Esophagus (tissue), 2 donors: ENCODE measurements at regions not wholly inside any gene's neighbourhood (a gene's known extent, or its start where the extent isn't known, plus 50 kb on each side); places are given as distances from the start of the nearest gene placed in this dataset.
"Not testable (repeated sequence)": the region's sequence is repeated elsewhere in the genome, so short reads cannot be mapped to it uniquely, and the experiment has no call there.

Experiments
- H3K27ac ChIP-seq, 2 donors: one replicate each; pipeline ENCODE4 v1.5.1; 2013; ENCODE audit warnings: low read depth in 2 of 2, mild to moderate bottlenecking in 2 of 2, inconsistent platforms in 1 of 2, low read length in 1 of 2, moderate library complexity in 1 of 2
- H3K27me3 ChIP-seq, 2 donors: one replicate each; pipeline ENCODE4 v1.6.1; 2013; ENCODE audit warnings: low read length in 2 of 2, control low read depth in 1 of 2, mild to moderate bottlenecking in 1 of 2; ENCODE audit not compliant: insufficient read depth in 2 of 2, control insufficient read depth in 1 of 2
- H3K36me3 ChIP-seq, 2 donors: one replicate each; pipeline ENCODE4 v1.6.1; 2013; ENCODE audit warnings: low read length in 1 of 2; ENCODE audit not compliant: control insufficient read depth in 2 of 2, insufficient read depth in 2 of 2
- H3K4me1 ChIP-seq, 2 donors: one replicate each; pipeline ENCODE4 v1.6.1; 2013; ENCODE audit warnings: low read length in 1 of 2; ENCODE audit not compliant: control insufficient read depth in 2 of 2, insufficient read depth in 2 of 2
- H3K4me3 ChIP-seq, 2 donors: one replicate each; pipeline ENCODE4 v1.5.1; 2013; ENCODE audit warnings: low read length in 2 of 2, mild to moderate bottlenecking in 2 of 2, low read depth in 1 of 2, moderate library complexity in 1 of 2
- H3K9me3 ChIP-seq, 2 donors: one replicate each; pipeline ENCODE4 v1.6.1; 2013; ENCODE audit warnings: mild to moderate bottlenecking in 2 of 2, low read depth in 1 of 2, low read length in 1 of 2, moderate library complexity in 1 of 2; ENCODE audit not compliant: control insufficient read depth in 2 of 2, insufficient read depth in 1 of 2
- WGBS, 2 donors: extraction: QIAGEN DNeasy Blood & Tissue Kit; methylation state at CpG; one replicate each; pipeline ENCODE4 v1.1.7; 2013; 5-methylcytosine and 5-hydroxymethylcytosine counted together
- donor health status: healthy with polysubstance abuse.
- donor health status: Bipolar disorder and iron deficiency.

DNA sequence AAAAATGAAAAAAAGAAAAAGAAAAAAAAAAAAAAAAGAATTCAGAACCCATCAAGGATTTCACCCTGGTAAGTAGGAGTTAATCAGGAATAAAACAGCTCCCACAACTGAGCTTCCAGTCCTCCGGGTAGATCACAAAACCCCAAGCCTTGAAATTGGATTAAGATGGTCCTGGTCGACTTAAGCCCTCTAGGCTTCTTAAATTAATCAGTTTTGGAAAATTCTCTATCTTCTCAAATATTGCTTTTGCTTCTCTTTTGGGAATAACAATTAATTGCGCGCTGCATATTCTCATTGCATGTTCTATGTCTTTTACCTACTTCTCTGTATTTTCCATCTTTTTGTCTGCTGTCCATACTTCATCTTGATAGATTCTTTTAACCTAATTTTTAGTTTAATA, 348.0 kb upstream of the MEX3C start:
- no peaks in the 10 kb centered on the region for H3K9me3 ChIP-seq
- H3K4me3 ChIP-seq: no peak overlapping the region
- WGBS, 2 donors: 73 to 80% methylated on average over 4 of the region's 4 CpGs
- H3K4me1 ChIP-seq: no peaks in the 10 kb centered on the region
- no peak overlapping the region for H3K27ac ChIP-seq
- no peaks in the 10 kb centered on the region for H3K36me3 ChIP-seq
- H3K27me3 ChIP-seq: no peaks in the 10 kb centered on the region

DNA sequence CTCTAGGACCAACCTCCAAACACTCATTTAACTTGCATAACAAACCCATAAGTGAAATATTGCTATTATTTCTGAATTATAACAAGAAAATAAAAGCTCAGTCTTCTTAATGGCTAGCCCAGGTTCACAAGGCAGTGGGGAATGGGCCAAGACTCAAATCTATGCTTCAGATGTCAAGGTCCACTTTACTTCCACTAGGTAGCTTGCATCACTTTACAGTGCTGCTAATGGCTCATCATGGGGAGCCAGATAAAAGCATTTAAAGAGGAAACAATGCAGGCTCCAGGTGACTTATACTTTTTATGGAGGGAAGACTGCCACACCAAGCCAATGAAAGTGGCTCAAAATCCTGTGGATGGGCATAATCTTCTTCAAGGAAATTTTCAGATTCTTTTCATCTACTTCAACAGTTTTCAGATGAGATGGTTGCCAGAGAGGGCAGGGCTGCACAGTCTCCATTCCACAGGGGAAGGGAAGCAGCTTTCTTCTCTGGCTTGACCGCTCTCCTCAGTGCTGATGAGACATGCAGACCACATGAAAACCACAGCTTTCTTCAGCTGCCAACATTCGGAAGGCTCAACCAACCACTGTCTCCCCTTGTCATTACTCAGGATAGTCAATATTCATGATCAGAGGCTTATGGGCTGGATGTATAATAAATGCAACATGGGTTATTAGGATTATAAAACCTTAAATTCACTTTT, 361.9 kb upstream of the MEX3C start:
- 75 to 86% methylated on average over 2 of the region's 2 CpGs for WGBS, 2 donors

DNA sequence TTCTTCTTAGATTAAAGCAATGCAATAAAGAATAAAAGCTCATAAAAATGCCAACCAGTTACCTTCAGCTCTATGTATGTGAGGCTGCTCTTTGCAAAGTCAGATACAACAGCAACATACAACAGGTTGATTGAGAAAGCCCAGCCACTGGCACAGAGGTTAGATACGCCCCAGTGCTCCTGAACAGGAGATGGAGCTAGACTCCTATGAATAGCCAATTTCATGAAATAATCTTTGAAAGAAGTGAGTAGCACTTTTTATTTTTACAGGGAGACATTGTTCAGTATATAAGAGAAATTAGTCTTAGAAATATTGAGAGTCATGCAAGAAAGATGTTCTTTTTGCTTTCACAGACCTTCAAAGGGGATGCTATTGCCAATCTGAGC, 362.4 kb upstream of the MEX3C start:
- Histone ChIP-seq H3K4me3 (no peak overlapping the region), H3K27me3 (no peaks in the 10 kb centered on the region), H3K9me3 (no peaks in the 10 kb centered on the region), H3K27ac (no peak overlapping the region), H3K4me1 (no peaks in the 10 kb centered on the region), H3K36me3 (no peaks in the 10 kb centered on the region)
- 72 to 73% methylated on average over 1 of the region's 1 CpG for WGBS, 2 donors

More for the DNA sequence above, 361.9 kb upstream of the MEX3C start:
- no peaks in the 10 kb centered on the region for H3K36me3 ChIP-seq
- H3K27me3 ChIP-seq: no peaks in the 10 kb centered on the region
- no peak overlapping the region for H3K4me3 ChIP-seq
- H3K4me1 ChIP-seq: no peaks in the 10 kb centered on the region
- no peak overlapping the region for H3K27ac ChIP-seq
- peaks cover 0 to 2% of the 10 kb centered on the region in 2 donors for H3K9me3 ChIP-seq

DNA sequence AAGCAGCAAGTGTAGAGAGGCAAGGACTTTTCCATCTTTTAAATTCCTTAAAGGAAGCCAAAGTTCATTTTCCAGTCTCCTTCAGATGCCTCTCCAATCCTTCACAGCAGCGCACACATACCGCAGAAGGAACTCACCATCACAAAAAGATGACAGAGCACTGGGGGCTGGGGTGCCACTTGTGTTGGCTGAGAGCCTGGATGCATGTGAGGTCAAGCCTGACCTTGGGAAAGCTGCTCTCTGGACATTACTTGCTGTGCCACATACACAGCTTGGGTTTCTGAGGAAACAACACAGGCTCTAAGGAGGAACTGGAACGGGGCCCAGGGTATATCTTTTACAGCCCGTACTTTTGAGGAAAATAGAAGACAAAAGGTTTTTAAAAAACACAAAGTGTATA, 364.3 kb upstream of the MEX3C start:
- 73 to 77% methylated on average over 4 of the region's 4 CpGs for WGBS, 2 donors
- no peaks in the 10 kb centered on the region for H3K27me3 ChIP-seq
- no peaks in the 10 kb centered on the region for H3K36me3 ChIP-seq
- no peak overlapping the region for H3K27ac ChIP-seq
- no peaks in the 10 kb centered on the region for H3K4me1 ChIP-seq
- H3K9me3 ChIP-seq: no peaks in the 10 kb centered on the region
- H3K4me3 ChIP-seq: no peak overlapping the region

DNA sequence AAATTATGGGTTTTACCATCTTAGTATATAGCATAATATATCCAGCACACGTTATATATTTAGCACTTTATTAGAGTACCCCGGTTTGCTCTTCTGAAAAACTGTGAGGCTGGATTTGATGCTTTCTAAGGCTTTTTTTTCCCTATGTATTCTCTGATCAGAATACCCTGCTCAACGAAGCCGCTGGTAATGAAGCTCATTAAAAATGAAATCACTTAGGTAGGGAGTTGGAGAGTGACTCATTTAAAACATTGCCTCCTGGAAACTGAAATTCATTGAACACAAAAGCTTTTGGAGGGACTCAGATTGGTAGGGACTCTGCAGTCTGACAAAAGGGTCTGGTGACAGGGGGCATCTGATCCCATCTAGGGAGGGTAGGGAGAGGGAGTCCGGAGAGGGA, 365.4 kb upstream of the MEX3C start:
- WGBS, 2 donors: 71 to 84% methylated on average over 5 of the region's 5 CpGs
- Histone ChIP-seq H3K27me3 (no peaks in the 10 kb centered on the region), H3K36me3 (no peaks in the 10 kb centered on the region), H3K4me3 (no peak overlapping the region), H3K4me1 (no peaks in the 10 kb centered on the region), H3K9me3 (no peaks in the 10 kb centered on the region), H3K27ac (no peak overlapping the region)

DNA sequence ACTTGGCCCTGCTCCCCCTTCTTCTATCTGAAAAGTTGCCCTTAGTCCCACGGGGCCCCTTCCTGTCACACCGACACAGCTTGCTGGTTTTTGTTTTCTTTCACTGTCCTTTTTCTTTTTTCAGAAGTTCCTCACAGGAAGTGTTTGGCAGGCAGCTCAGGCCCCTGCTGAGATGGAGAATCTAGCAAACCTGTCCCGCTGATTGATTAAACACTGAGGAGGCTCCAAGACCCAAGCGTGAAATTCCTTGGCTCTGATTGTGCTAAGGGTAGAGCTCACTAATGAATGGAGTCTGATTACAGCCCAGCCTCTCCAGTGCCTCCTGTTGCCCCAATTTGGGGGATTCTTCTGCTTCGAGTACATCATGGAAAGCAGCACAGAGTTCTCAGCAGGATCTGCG, 365.9 kb upstream of the MEX3C start:
- 41 to 46% methylated on average over 6 of the region's 6 CpGs for WGBS, 2 donors
- H3K36me3 ChIP-seq: no peaks in the 10 kb centered on the region
- H3K4me3 ChIP-seq: no peak overlapping the region
- no peaks in the 10 kb centered on the region for H3K4me1 ChIP-seq
- no peaks in the 10 kb centered on the region for H3K27me3 ChIP-seq
- H3K27ac ChIP-seq: no peak overlapping the region
- H3K9me3 ChIP-seq: no peaks in the 10 kb centered on the region

DNA sequence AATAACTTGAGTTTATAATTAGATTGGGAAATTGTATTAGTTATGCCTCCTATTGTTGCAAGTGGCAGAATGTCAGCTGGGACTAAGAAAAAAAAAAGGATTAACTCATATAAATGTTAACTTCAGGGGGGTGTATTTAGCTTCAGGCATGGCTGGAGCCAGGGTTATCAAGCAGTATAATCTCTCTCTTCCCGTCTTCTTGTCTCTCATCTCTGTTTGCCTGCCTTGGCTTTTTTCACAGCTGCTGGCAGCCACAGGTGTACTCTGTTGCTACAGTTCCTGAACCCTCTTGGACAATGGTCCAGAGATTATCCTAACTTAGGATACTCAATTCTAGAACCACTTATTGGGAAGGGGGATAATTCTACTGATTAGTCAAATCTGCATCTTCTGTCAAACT, 370.7 kb upstream of the MEX3C start:
- 41 to 53% methylated on average over 1 of the region's 1 CpG for WGBS, 2 donors
- Histone ChIP-seq H3K27me3 (no peaks in the 10 kb centered on the region), H3K4me3 (no peak overlapping the region), H3K4me1 (no peaks in the 10 kb centered on the region), H3K27ac (no peak overlapping the region), H3K9me3 (no peaks in the 10 kb centered on the region), H3K36me3 (no peaks in the 10 kb centered on the region)

DNA sequence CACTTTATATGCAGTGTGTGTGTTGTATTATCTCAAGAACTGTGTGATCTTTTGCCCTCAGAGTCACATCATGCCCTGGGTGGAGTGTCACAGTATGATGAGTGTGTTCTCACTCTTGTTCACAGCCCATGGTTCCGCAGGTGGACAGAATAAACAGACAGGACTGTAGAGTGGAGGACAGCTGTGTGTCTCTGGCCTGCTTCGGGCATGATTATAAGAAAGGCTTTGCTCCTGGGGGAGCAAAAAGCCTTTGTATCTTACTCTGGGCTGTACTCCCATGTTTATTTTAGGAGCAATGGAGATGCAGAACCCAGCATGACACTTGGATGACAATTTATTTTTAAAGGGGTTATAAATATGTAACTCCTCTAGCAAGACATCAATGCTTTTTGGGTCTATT, 371.7 kb upstream of the MEX3C start:
- no peak overlapping the region for H3K27ac ChIP-seq
- H3K4me3 ChIP-seq: no peak overlapping the region
- no peaks in the 10 kb centered on the region for H3K27me3 ChIP-seq
- H3K9me3 ChIP-seq: no peaks in the 10 kb centered on the region
- H3K4me1 ChIP-seq: no peaks in the 10 kb centered on the region
- WGBS, 2 donors: 58 to 67% methylated on average over 2 of the region's 2 CpGs
- no peaks in the 10 kb centered on the region for H3K36me3 ChIP-seq

DNA sequence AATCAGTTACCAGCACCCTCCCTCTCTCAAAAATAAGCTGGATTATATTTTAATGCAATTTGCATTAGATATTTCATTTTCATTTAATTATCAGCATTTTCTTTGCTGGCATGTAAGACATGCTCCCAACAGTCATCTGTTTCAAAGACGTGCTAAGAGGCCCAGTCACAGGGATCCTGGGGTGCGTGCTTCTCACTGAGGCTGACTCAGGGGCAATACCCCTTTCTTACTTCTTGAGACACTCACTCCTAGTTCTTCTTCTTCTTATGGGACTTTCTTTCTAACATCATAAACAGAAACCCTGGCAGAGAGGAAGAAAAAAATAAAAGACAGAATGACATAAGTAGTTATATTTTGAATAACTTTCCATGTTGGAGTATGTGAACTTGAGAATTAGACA, 372.1 kb upstream of the MEX3C start:
- Histone ChIP-seq H3K9me3 (no peaks in the 10 kb centered on the region), H3K4me3 (no peak overlapping the region), H3K4me1 (no peaks in the 10 kb centered on the region), H3K36me3 (no peaks in the 10 kb centered on the region), H3K27me3 (no peaks in the 10 kb centered on the region), H3K27ac (no peak overlapping the region)
- WGBS, 2 donors: 59 to 73% methylated on average over 2 of the region's 2 CpGs

DNA sequence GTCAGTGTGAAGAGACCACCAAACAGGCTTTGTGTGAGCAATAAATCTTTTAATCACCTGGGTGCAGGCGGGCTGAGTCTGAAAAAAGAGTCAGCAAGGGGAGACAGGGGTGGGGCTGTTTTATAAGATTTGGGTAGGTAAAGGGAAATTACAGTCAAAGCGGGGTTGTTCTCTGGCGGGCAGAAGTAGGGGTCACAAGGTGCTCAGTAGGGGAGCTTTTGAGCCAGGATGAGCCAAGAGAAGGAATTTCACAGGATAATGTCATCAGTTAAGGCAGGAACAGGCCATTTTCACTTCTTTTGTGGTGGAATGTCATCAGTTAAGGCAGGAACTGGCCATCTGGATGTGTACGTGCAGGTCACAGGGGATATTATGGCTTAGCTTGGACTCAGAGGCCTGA, 372.6 kb upstream of the MEX3C start:
- not testable (repeated sequence) for H3K36me3 ChIP-seq

More for the DNA sequence above, 372.6 kb upstream of the MEX3C start:
- not testable (repeated sequence) for H3K4me1 ChIP-seq, H3K9me3 ChIP-seq, H3K4me3 ChIP-seq, H3K27me3 ChIP-seq, H3K27ac ChIP-seq
- 74 to 82% methylated on average over 4 of the region's 4 CpGs for WGBS, 2 donors
